ENCODE measurements at regions not wholly inside any gene's neighbourhood (a gene's known extent, or its start where the extent isn't known, plus 50 kb on each side); places are given as distances from the start of the nearest gene placed in this dataset.

- H3K27ac Mint-ChIP-seq, result no peak overlapping the region
- ATAC-seq, result no peak
- no peaks in the 10 kb centered on the region for H3K36me3 Mint-ChIP-seq
- no peaks in the 10 kb centered on the region for H3K4me1 Mint-ChIP-seq
- H3K9me3 Mint-ChIP-seq, result no peaks in the 10 kb centered on the region
- no peak overlapping the region for H3K4me3 Mint-ChIP-seq
- no peaks in the 10 kb centered on the region for H3K27me3 Mint-ChIP-seq
Measured at GRCh38 chr7:32167256-32167655, 97.0 kb upstream of the PDE1C start.

DNA sequence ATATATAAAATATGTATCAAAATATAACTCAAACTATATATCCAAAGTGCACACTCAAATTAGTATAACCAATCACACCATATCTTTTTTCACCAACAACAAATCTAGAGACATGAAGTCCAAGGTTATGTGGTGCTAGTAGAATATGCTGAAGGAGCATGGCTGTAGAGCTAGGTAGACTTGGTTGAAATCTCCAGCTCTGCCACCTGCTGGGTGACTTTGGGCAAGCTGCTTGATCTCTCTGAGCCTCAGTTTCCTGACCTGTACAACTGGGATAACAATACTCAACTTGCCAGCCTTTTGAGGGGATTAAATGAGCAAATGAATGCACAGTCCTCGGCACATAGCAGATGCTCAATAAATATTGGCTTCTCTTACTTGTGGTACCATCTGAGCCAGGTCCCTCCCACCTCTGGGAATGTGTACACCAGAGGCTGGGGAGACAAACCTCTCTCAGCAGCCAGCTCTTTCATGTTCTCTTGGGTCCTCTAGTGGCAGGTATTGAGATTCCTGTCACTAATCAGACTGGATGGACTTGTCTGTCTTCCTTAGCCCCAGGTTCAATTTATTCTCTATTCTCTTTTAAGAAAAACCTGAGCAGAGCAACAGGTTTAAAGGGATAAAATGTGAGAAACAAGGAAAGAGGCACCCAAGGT, 94.3 kb upstream of the PDE1C start:
- H3K4me1 Mint-ChIP-seq, result no peaks in the 10 kb centered on the region
- H3K9me3 Mint-ChIP-seq, result no peaks in the 10 kb centered on the region
- H3K27me3 Mint-ChIP-seq, result no peaks in the 10 kb centered on the region

GRCh38 chr7:32163896-32164295, 93.7 kb upstream of the PDE1C start:
- Mint-ChIP-seq H3K4me1 (no peaks in the 10 kb centered on the region), H3K27me3 (no peaks in the 10 kb centered on the region), H3K4me3 (no peak overlapping the region), H3K9me3 (no peaks in the 10 kb centered on the region), H3K36me3 (no peaks in the 10 kb centered on the region), H3K27ac (no peak overlapping the region)
- ATAC-seq, result no peak

More for the DNA sequence above, 94.3 kb upstream of the PDE1C start:
- ATAC-seq, result no peak
- Mint-ChIP-seq H3K27ac (no peak overlapping the region), H3K36me3 (no peaks in the 10 kb centered on the region), H3K4me3 (no peak overlapping the region)

- ATAC-seq, result no peak
- H3K36me3 Mint-ChIP-seq, result no peaks in the 10 kb centered on the region
- H3K4me1 Mint-ChIP-seq, result no peaks in the 10 kb centered on the region
Measured at GRCh38 chr7:32163141-32163806, 93.1 kb upstream of the PDE1C start.

DNA sequence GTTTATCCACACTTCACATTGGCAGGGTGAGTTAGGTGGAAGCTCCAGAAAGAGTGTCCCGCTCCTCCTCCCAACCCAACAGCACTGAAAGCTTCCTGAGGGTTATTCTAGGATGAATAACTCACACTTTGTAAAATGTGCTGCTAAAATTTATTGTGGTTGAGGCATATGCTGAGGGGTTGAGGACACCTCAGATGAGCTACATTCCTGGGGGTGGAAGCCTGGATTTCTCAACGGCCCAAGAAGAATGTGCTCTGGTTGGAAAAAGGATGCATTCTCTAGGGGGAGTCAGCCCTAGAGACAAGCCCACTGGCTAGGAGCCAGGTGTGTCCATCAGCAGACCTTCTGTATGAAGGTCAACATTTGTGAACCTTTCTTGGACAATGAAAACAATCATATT, 91.5 kb upstream of the PDE1C start:
- no peaks in the 10 kb centered on the region for H3K9me3 Mint-ChIP-seq
- no peaks in the 10 kb centered on the region for H3K36me3 Mint-ChIP-seq
- H3K4me1 Mint-ChIP-seq, result no peaks in the 10 kb centered on the region
- H3K27me3 Mint-ChIP-seq, result no peaks in the 10 kb centered on the region
- H3K4me3 Mint-ChIP-seq, result no peak overlapping the region
- H3K27ac Mint-ChIP-seq, result no peak overlapping the region
- ATAC-seq, result no peak

More at GRCh38 chr7:32163141-32163806, 93.1 kb upstream of the PDE1C start:
- Mint-ChIP-seq H3K9me3 (no peaks in the 10 kb centered on the region), H3K27me3 (no peaks in the 10 kb centered on the region), H3K27ac (no peak overlapping the region), H3K4me3 (no peak overlapping the region)

DNA sequence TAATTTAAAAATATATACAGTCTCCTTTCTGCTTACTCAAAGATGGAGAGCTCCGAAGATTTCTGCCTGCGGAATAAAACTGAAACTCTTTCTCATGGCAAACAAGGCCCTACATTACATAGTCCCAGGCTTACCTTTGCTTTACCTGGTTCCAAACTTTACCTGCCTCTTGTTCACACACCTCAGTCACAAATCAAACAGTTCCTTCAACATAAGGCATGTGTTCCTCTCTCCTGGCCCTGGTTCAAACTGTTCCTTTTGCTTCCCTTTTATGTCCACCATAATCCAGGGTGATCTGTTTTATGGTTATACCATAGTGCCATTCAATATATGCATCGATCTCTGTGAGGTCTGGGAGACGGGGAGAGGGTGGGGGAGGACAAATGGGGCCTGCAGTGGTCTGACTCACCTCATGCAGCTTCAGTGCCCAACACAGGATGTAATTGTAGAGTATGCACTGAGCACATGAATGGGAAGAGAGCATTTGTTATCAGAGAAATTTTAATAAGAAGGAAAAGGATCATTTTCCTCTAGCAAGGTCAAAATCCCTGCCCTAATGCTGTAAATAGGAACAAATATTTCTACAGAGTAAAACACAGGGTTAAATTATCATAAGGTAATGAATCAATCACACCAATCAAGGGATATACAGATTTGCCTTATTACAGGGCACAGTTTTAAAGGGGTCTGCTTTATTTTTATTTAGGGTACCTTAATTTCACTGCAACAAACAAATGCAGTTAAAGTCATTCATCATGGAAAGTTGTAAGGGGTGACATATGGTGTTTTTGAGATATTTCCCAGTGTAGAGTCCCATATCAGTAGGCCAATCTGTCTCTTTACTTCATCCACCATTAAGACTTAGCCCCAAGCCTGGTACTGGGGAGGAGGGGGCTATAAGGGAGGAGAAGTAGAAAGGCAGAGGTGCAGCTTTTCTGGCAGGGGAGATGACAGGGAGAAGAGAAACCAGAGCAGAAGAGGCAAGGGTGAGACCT, 88.8 kb upstream of the PDE1C start:
- Mint-ChIP-seq H3K27ac (no peak overlapping the region), H3K4me1 (no peaks in the 10 kb centered on the region), H3K4me3 (no peak overlapping the region), H3K36me3 (no peaks in the 10 kb centered on the region), H3K9me3 (no peaks in the 10 kb centered on the region), H3K27me3 (no peaks in the 10 kb centered on the region)
- ATAC-seq, result no peak

- Mint-ChIP-seq H3K4me3 (no peak overlapping the region), H3K4me1 (no peaks in the 10 kb centered on the region), H3K27ac (no peak overlapping the region), H3K27me3 (no peaks in the 10 kb centered on the region), H3K36me3 (no peaks in the 10 kb centered on the region), H3K9me3 (no peaks in the 10 kb centered on the region)
- ATAC-seq, result no peak
Measured at GRCh38 chr7:32158076-32158475, 87.9 kb upstream of the PDE1C start.

- Mint-ChIP-seq H3K27me3 (no peaks in the 10 kb centered on the region), H3K27ac (no peak overlapping the region), H3K4me1 (no peaks in the 10 kb centered on the region), H3K4me3 (no peak overlapping the region), H3K36me3 (no peaks in the 10 kb centered on the region), H3K9me3 (no peaks in the 10 kb centered on the region)
- ATAC-seq, result no peak
Measured at GRCh38 chr7:32155712-32156111, 85.5 kb upstream of the PDE1C start.

GRCh38 chr7:32154797-32155196, 84.6 kb upstream of the PDE1C start:
- Mint-ChIP-seq H3K36me3 (no peaks in the 10 kb centered on the region), H3K4me3 (no peak overlapping the region), H3K4me1 (no peaks in the 10 kb centered on the region), H3K9me3 (no peaks in the 10 kb centered on the region), H3K27ac (no peak overlapping the region), H3K27me3 (no peaks in the 10 kb centered on the region)
- no peak for ATAC-seq

DNA sequence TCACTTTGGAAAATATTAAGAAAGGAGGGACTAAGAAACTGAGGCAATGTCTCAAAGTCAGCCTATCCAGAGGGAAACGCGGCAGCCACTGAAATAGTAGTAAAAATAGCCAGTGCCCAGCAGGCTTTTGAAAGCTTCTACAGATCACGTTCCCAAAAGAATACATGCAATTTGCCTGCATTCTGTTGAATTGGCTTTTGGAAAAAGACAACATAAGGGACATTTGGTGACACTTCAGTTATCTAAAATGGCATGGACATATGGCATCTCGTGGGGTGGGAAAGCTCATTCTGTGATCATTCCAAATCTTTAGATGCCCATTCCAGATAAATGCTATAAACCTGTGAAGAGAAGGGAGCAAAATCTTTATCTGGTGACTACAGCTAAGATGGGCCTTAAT, 82.8 kb upstream of the PDE1C start:
- Mint-ChIP-seq H3K4me1 (no peaks in the 10 kb centered on the region), H3K27me3 (no peaks in the 10 kb centered on the region), H3K36me3 (no peaks in the 10 kb centered on the region), H3K9me3 (no peaks in the 10 kb centered on the region), H3K4me3 (no peak overlapping the region), H3K27ac (no peak overlapping the region)
- no peak for ATAC-seq

DNA sequence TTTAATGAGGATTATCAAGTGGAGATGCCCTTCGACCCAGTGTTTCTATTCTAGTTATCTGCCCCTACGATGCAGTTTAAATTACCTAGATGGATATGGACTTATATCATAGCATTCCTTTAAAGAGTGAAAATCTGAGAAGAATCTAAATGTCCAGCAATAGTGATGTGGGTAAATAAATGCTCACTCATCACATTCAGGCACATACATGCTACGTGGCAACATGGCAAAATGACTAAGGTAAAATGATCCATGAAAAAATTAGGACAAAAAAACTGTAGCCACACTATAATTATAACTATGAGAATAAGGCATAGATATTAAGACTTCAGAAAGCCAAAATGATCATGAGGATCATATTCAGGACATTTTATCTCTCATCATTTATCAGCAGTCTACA, 82.4 kb upstream of the PDE1C start:
- H3K9me3 Mint-ChIP-seq, result no peaks in the 10 kb centered on the region
- no peak overlapping the region for H3K27ac Mint-ChIP-seq
- H3K4me3 Mint-ChIP-seq, result no peak overlapping the region
- no peaks in the 10 kb centered on the region for H3K27me3 Mint-ChIP-seq
- H3K4me1 Mint-ChIP-seq, result no peaks in the 10 kb centered on the region
- ATAC-seq, result no peak
- H3K36me3 Mint-ChIP-seq, result no peaks in the 10 kb centered on the region

GRCh38 chr7:32150589-32150988, 80.4 kb upstream of the PDE1C start:
- no peaks in the 10 kb centered on the region for H3K9me3 Mint-ChIP-seq
- H3K4me3 Mint-ChIP-seq, result no peak overlapping the region
- ATAC-seq, result no peak
- H3K27ac Mint-ChIP-seq, result no peak overlapping the region
- H3K27me3 Mint-ChIP-seq, result no peaks in the 10 kb centered on the region
- no peaks in the 10 kb centered on the region for H3K36me3 Mint-ChIP-seq
- H3K4me1 Mint-ChIP-seq, result no peaks in the 10 kb centered on the region

DNA sequence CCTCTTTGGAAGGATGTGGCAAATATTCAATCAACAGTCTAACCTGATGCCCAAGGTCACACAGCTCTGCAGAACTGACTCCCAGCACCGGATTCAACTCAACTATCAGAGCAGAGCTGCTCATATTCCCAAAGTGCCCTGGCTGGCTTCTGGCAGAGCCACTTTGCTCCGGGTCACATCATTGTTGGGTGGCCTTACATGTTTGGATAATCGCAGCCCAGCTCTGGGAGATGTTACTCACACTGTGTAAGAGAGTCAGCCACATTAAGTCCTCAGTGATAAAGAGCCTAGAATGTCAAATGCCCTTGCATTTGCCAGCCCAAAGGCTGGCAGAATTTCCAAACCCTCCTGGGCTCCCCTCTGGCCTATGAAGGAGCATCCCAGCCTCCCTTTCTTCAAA, 79.8 kb upstream of the PDE1C start:
- H3K27ac Mint-ChIP-seq, result no peak overlapping the region
- ATAC-seq, result no peak
- no peaks in the 10 kb centered on the region for H3K27me3 Mint-ChIP-seq
- no peaks in the 10 kb centered on the region for H3K36me3 Mint-ChIP-seq
- no peak overlapping the region for H3K4me3 Mint-ChIP-seq
- H3K4me1 Mint-ChIP-seq, result no peaks in the 10 kb centered on the region
- no peaks in the 10 kb centered on the region for H3K9me3 Mint-ChIP-seq

DNA sequence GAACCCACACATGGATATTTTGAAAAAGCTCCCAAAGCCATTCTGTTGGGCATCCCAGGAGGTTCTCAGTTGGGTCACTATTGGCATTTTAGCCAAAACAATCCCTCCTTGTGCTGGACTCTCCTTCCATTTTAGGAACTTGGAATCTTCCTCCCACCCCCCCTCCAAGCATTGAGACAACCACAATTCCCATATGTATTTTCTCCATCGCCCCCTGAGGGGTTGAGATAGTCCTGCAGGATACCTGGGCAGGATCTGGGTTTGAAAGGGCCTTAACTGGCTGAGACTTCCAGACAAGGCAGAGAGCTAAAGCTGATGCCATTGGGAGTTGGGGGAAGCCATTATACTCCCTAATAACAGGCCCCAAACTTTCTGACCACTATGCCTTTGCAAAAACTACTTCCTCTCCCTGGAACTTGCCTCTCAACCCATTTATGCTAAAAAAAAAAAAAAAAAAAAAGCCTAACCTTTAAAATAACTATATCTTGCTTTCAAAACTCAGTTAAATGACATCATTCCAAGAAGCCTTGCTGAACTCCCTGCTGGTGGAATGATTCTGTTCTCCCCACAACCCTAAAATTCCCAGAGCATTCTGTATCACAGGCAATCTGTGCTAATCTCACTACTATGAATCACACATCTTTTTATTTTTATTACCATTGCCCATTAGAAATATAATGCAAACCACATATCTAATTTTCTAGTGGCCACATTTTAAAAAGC, 77.5 kb upstream of the PDE1C start:
- Mint-ChIP-seq H3K9me3 (no peaks in the 10 kb centered on the region), H3K36me3 (no peaks in the 10 kb centered on the region), H3K27ac (no peak overlapping the region)

DNA sequence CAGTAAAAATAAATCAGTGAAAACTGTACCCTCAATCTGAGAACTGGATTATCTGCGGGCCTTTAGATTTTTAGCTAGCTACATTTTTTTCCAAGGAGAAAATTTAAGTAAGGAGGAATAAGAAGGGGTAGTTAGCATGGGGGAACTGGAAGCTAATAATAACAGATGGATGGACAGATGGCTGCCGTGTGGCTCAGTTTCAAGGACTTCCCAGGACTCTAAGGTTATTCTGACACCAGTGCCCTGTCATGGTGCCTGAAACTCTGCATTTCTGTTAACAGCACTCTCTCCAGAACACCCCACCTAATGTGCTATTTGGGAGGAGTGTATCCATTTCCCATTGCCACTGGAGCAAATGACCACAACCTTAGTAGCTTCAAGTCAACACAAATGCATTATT, 75.7 kb upstream of the PDE1C start:
- Mint-ChIP-seq H3K4me3 (no peak overlapping the region), H3K27me3 (no peaks in the 10 kb centered on the region), H3K27ac (no peak overlapping the region), H3K4me1 (no peaks in the 10 kb centered on the region), H3K9me3 (no peaks in the 10 kb centered on the region), H3K36me3 (no peaks in the 10 kb centered on the region)
- ATAC-seq, result no peak

More for the DNA sequence above, 77.5 kb upstream of the PDE1C start:
- Mint-ChIP-seq H3K4me1 (no peaks in the 10 kb centered on the region), H3K27me3 (no peaks in the 10 kb centered on the region), H3K4me3 (no peak overlapping the region)
- ATAC-seq, result no peak

Measured in stimulated activated memory B cell treated with anti-CD40 and anti-IgM and Interleukin-4, amounts not matched to agents 10 μg/mL and 1 μg/mL and 100 μg/mL, for 72 hours (primary cell).